ENCODE measurements at regions not wholly inside any gene's neighbourhood (a gene's known extent, or its start where the extent isn't known, plus 50 kb on each side); places are given as distances from the start of the nearest gene placed in this dataset.

- no peak overlapping the region for H3K4me3 ChIP-seq (ENCODE audit: low read depth in 2 of 2, low read length in 1 of 2)
- peaks cover 48% of the 10 kb centered on the region for H3F3A ChIP-seq (replicated peaks; ENCODE audit: insufficient read depth)
- H3K36me3 ChIP-seq (replicated peaks in 1 of 2; ENCODE audit: control insufficient read depth in 1 of 2, insufficient read depth in 2 of 2, low read length in 1 of 2) = no peaks in the 10 kb centered on the region
- no peak for DNase-seq
- H3K4me2 ChIP-seq = no peak overlapping the region
- ChIA-PET CTCF (interaction anchor here (1.8 kb wide), 1 partner anchor 14 kb away, joined by 9 read pairs; no protein-coding TSS in a partner anchor), POLR2A (no interaction called here)
- H3K9me3 ChIP-seq = no peaks in the 10 kb centered on the region
- no peaks in the 10 kb centered on the region for H4K20me1 ChIP-seq (ENCODE audit: insufficient read depth)
- no peaks in the 10 kb centered on the region for H3K27me3 ChIP-seq (ENCODE audit: insufficient read depth)
- H3K27ac ChIP-seq (ENCODE audit: low read depth in 2 of 2, low read length in 1 of 2) = no peak overlapping the region
- H2AFZ ChIP-seq (ENCODE audit: low read depth) = no peak overlapping the region
- H3K79me2 ChIP-seq (ENCODE audit: insufficient read depth) = no peaks in the 10 kb centered on the region
- H3K4me1 ChIP-seq (ENCODE audit: control insufficient read depth in 1 of 2, insufficient read depth in 2 of 2, low read depth in 1 of 2, low read length in 1 of 2) = peaks cover 23 to 31% of the 10 kb centered on the region in 2 experiments
- H3K9ac ChIP-seq = no peak overlapping the region
- TF ChIP-seq TAF1 (IDR thresholded peaks at IDR 0.05; ENCODE audit: borderline replicate concordance, low read depth, low read length) = no peak
- TF ChIP-seq EZH2phosphoT487 (IDR thresholded peaks at IDR 0.05; ENCODE audit: borderline replicate concordance, low read depth) = no peak
- no peak for TF ChIP-seq FOXM1 (IDR thresholded peaks at IDR 0.05; ENCODE audit: low read depth)
- no peak for TF ChIP-seq FOXJ3 (CRISPR knock-in tag; IDR thresholded peaks at IDR 0.05)
- no peak for TF ChIP-seq REST (IDR thresholded peaks at IDR 0.05; ENCODE audit: low read depth, low read length)
- no peaks in the 10 kb centered on the region for H3K9me2 ChIP-seq
- 93% methylated on average over 1 of the region's 1 CpG for WGBS (ENCODE audit: low lambda C conversion rate)
Measured at GRCh38 chr11:128404437-128404836, 182.9 kb downstream of the ETS1 start.

- Histone ChIP-seq H3K9me2 (no peaks in the 10 kb centered on the region), H3K4me2 (peak overlapping the region; percentile 36), H3K27me3 (ENCODE audit: insufficient read depth) (no peaks in the 10 kb centered on the region), H3K79me2 (ENCODE audit: insufficient read depth) (no peaks in the 10 kb centered on the region), H3F3A (replicated peaks; ENCODE audit: insufficient read depth) (peaks cover 31% of the 10 kb centered on the region), H3K4me3 (ENCODE audit: low read depth in 2 of 2, low read length in 1 of 2) (peak overlapping the region in 1 of 2 experiments; percentile 3; a peak in 1 of 4 replicates), H3K4me1 (ENCODE audit: control insufficient read depth in 1 of 2, insufficient read depth in 2 of 2, low read depth in 1 of 2, low read length in 1 of 2) (peaks cover 14 to 28% of the 10 kb centered on the region in 2 experiments), H2AFZ (ENCODE audit: low read depth) (no peak overlapping the region), H3K9me3 (no peaks in the 10 kb centered on the region), H4K20me1 (ENCODE audit: insufficient read depth) (no peaks in the 10 kb centered on the region), H3K36me3 (replicated peaks in 1 of 2; ENCODE audit: control insufficient read depth in 1 of 2, insufficient read depth in 2 of 2, low read length in 1 of 2) (no peaks in the 10 kb centered on the region), H3K9ac (peak overlapping the region; percentile 20; the same call in 1 of the 2 replicates), H3K27ac (ENCODE audit: low read depth in 2 of 2, low read length in 1 of 2) (peak overlapping the region; percentile 93 to 94)
- peak; percentile 44 for DNase-seq
- ChIA-PET CTCF (interaction anchor here (1.0 to 2.5 kb wide), 8 partner anchors 20 to 230 kb away, joined by 3 to 13 read pairs (median 4); no protein-coding TSS in a partner anchor), POLR2A (interaction anchor here (0.6 to 1.7 kb wide), 3 partner anchors 22 to 231 kb away, joined by 3 to 5 read pairs (median 4); no protein-coding TSS in a partner anchor)
- 15% methylated on average over 8 of the region's 8 CpGs for WGBS (ENCODE audit: low lambda C conversion rate)
- TF ChIP-seq RCOR1 (IDR thresholded peaks at IDR 0.05; ENCODE audit: low read length) (peak; percentile 81), EP300 (IDR thresholded peaks at IDR 0.05; ENCODE audit: borderline replicate concordance in 1 of 2, low read depth in 1 of 2, low read length in 1 of 2) (peak; percentile 84 to 90; a peak in 3 of 4 replicates), ZBTB33 (IDR thresholded peaks at IDR 0.05; ENCODE audit: borderline replicate concordance, low read depth) (0 out of 2 replicates have a peak, but pooled peaks have one; percentile 45), MAX (IDR thresholded peaks at IDR 0.05; ENCODE audit: low read depth) (peak; percentile 43; the same call in 1 of the 2 replicates), JUND (IDR thresholded peaks at IDR 0.05) (peak; percentile 82), TCF12 (IDR thresholded peaks at IDR 0.05) (peak; percentile 100), FOSL2 (IDR thresholded peaks at IDR 0.05; ENCODE audit: borderline replicate concordance, low read depth) (peak; percentile 72; the same call in 1 of the 2 replicates), GATA2 (CRISPR knock-in tag; IDR thresholded peaks at IDR 0.05) (peak; percentile 38), TAF1 (IDR thresholded peaks at IDR 0.05; ENCODE audit: borderline replicate concordance, low read depth, low read length) (no peak), USF2 (IDR thresholded peaks at IDR 0.05; ENCODE audit: borderline replicate concordance, low read depth, low read length) (no peak), ELF1 (IDR thresholded peaks at IDR 0.05) (no peak), NFIC (IDR thresholded peaks at IDR 0.05; ENCODE audit: borderline replicate concordance) (peak; percentile 85), SMC3 (IDR thresholded peaks at IDR 0.05; ENCODE audit: low read depth, low read length) (no peak), SIN3A (IDR thresholded peaks at IDR 0.05; ENCODE audit: borderline replicate concordance, low read depth, low read length) (no peak), FOXJ3 (CRISPR knock-in tag; IDR thresholded peaks at IDR 0.05) (peak; percentile 75; the same call in 1 of the 2 replicates), POLR2AphosphoS5 (IDR thresholded peaks at IDR 0.05; ENCODE audit: low read depth, low read length) (peak; percentile 89), RFX5 (IDR thresholded peaks at IDR 0.05; ENCODE audit: low read length) (peak; percentile 44)
Measured at GRCh38 chr11:128400382-128401203, 186.8 kb downstream of the ETS1 start.

All from SK-N-SH (cell line).